HG02943 (cell line): ENCODE measurements at regions not wholly inside any gene's neighbourhood (a gene's known extent, or its start where the extent isn't known, plus 50 kb on each side); places are given as distances from the start of the nearest gene placed in this dataset.

Source experiments
- ATAC-seq: cut with Tn5 transposase; IDR thresholded peaks from one replicate; pipeline ENCODE4 v1.9.1; 2021; ENCODE audit warnings: mild to moderate bottlenecking, low read depth, moderate library complexity; ENCODE audit not compliant: unreplicated experiment

GRCh38 chr3:189100866-189101265 is 70.9 kb upstream of the TPRG1 start:
- ATAC-seq, result no peak

- no peak for ATAC-seq
Observed at GRCh38 chr3:189101594-189101993, 70.2 kb upstream of the TPRG1 start.

GRCh38 chr3:189103208-189103607 is 68.6 kb upstream of the TPRG1 start:
- ATAC-seq, result no peak

- no peak for ATAC-seq
Observed at GRCh38 chr3:189108067-189108466, 63.7 kb upstream of the TPRG1 start.

- ATAC-seq, result no peak
Observed at GRCh38 chr3:189108735-189109134, 63.0 kb upstream of the TPRG1 start.

GRCh38 chr3:189109145-189109544 is 62.6 kb upstream of the TPRG1 start:
- ATAC-seq, result no peak

GRCh38 chr3:189117087-189117486 is 54.7 kb upstream of the TPRG1 start:
- no peak for ATAC-seq

GRCh38 chr3:189118896-189119295 is 52.9 kb upstream of the TPRG1 start:
- no peak for ATAC-seq

GRCh38 chr3:189119950-189120349 is 51.8 kb upstream of the TPRG1 start:
- no peak for ATAC-seq

- ATAC-seq, result no peak
Observed at GRCh38 chr3:189121092-189121491, 50.7 kb upstream of the TPRG1 start.
